Astrocyte (in vitro differentiated cells and primary cell): ENCODE measurements at regions not wholly inside any gene's neighbourhood (a gene's known extent, or its start where the extent isn't known, plus 50 kb on each side); places are given as distances from the start of the nearest gene placed in this dataset.

Experiments used
- CTCF ChIP-seq: IDR thresholded peaks from 2 replicates; pipeline ENCODE4 v1.5.1; 2011; ENCODE audit warnings: low read depth, mild to moderate bottlenecking, inconsistent platforms, low read length, moderate library complexity; ENCODE audit not compliant: insufficient read depth
- EZH2 ChIP-seq: IDR thresholded peaks from 2 replicates; pipeline ENCODE4 v1.6.1; 2012; ENCODE audit warnings: mild to moderate bottlenecking, low read length, inconsistent platforms; ENCODE audit not compliant: insufficient read depth

GRCh38 chr12:126171937-126172559 lies 1106.8 kb downstream of the AACS start:
- TF ChIP-seq CTCF = no peak
- TF ChIP-seq EZH2 = no peak
